IMR-90 (cell line): ENCODE measurements at regions not wholly inside any gene's neighbourhood (a gene's known extent, or its start where the extent isn't known, plus 50 kb on each side); places are given as distances from the start of the nearest gene placed in this dataset.

Experiments used
- ATAC-seq: fragments of 200-7000 bp; cut with Tn5 transposase; 2 replicates; pipeline ENCODE4 v1.9.1; 2020; ENCODE audit warnings: low read depth, mild to moderate bottlenecking, moderate library complexity
- BruUV-seq: library from RNA; stranded (reverse); fragments of 400-500 nt; replicated peaks from 2 replicates; lab custom pipeline; 2021; lab: Mats Ljungman, UMichigan
- CTCF ChIA-PET: fragments of 300-600 bp; formaldehyde crosslinking; extraction: SDS; loops from one replicate; lab custom pipeline; 2021; ENCODE audit warnings: antibody characterized with exemption; lab: Yijun Ruan, JAX
- POLR2A ChIA-PET: fragments of 300-600 bp; sonication (Branson Sonifier 250); formaldehyde crosslinking; loops from one replicate; lab custom pipeline; 2022; ENCODE audit warnings: antibody characterized with exemption; ENCODE audit not compliant: unreplicated experiment; lab: Charles Lee
- DNase-seq: peaks from one replicate; pipeline ENCODE4 v3.0.0; 2013
- H2AFZ ChIP-seq: replicated peaks from 2 replicates; pipeline ENCODE3; 2013; ENCODE audit warnings: low read length, mild to moderate bottlenecking; ENCODE audit not compliant: poor library complexity
- H2AK5ac ChIP-seq: 2 replicates; pipeline ENCODE4 v1.6.1; 2013; ENCODE audit warnings: low read depth, low read length, inconsistent platforms
- H2AK9ac ChIP-seq: replicated peaks from 2 replicates; pipeline ENCODE3; 2013; ENCODE audit warnings: mild to moderate bottlenecking, low read depth, low read length, moderate library complexity; ENCODE audit not compliant: poor library complexity
- H2BK120ac ChIP-seq: 2 replicates; pipeline ENCODE4 v1.6.1; 2013; ENCODE audit warnings: low read depth, low read length, inconsistent platforms
- H2BK15ac ChIP-seq: 3 replicates; pipeline ENCODE4 v1.6.1; 2013; ENCODE audit warnings: low read depth, low read length, inconsistent platforms
- H2BK20ac ChIP-seq: 2 replicates; pipeline ENCODE4 v1.6.1; 2013; ENCODE audit warnings: low read depth, mild to moderate bottlenecking, inconsistent platforms, low read length, moderate library complexity
- H2BK5ac ChIP-seq: 2 replicates; pipeline ENCODE4 v1.6.1; 2013; ENCODE audit warnings: mild to moderate bottlenecking, low read depth, low read length, inconsistent platforms; ENCODE audit not compliant: poor library complexity, severe bottlenecking
- H3K14ac ChIP-seq: replicated peaks from 2 replicates; pipeline ENCODE4 v1.6.1; 2013; ENCODE audit warnings: low read depth, low read length, inconsistent platforms
- H3K18ac ChIP-seq: 2 replicates; pipeline ENCODE4 v1.6.1; 2013; ENCODE audit warnings: low read depth, low read length, control low read depth
- H3K23ac ChIP-seq: 2 replicates; pipeline ENCODE4 v1.6.1; 2013; ENCODE audit warnings: low read depth, low read length, inconsistent platforms
- H3K27ac ChIP-seq: 2 replicates; pipeline ENCODE4 v1.5.1; 2013; ENCODE audit warnings: mild to moderate bottlenecking, control low read depth, low read length; ENCODE audit not compliant: insufficient read depth
- H3K27me3 ChIP-seq: 2 replicates; pipeline ENCODE4 v1.6.1; 2013; ENCODE audit warnings: low read length; ENCODE audit not compliant: control insufficient read depth, insufficient read depth
- H3K36me3 ChIP-seq: 2 replicates; pipeline ENCODE4 v1.6.1; 2013; ENCODE audit warnings: low read length, mixed read lengths; ENCODE audit not compliant: control insufficient read depth, insufficient read depth
- H3K4ac ChIP-seq: 2 replicates; pipeline ENCODE4 v1.6.1; 2013; ENCODE audit warnings: low read depth, low read length, inconsistent platforms
- H3K4me1 ChIP-seq: 2 replicates; pipeline ENCODE4 v1.6.1; 2013; ENCODE audit warnings: low read length, mixed read lengths; ENCODE audit not compliant: control insufficient read depth, insufficient read depth
- H3K4me2 ChIP-seq: 2 replicates; pipeline ENCODE4 v1.6.1; 2013; ENCODE audit warnings: low read depth, mild to moderate bottlenecking, control low read depth, low read length, moderate library complexity
- H3K4me3 ChIP-seq: 2 replicates; pipeline ENCODE4 v1.5.1; 2013; ENCODE audit warnings: low read depth, mild to moderate bottlenecking, control low read depth, low read length, moderate library complexity; ENCODE audit not compliant: insufficient read depth
- H3K56ac ChIP-seq: 2 replicates; pipeline ENCODE4 v1.6.1; 2013; ENCODE audit warnings: low read length, inconsistent platforms; ENCODE audit not compliant: insufficient read depth; ENCODE audit errors: extremely low read depth
- H3K79me1 ChIP-seq, 2 experiments: 2 replicates each; pipeline ENCODE4 v1.6.1; 2013; ENCODE audit warnings: low read length in 2 of 2, inconsistent platforms in 1 of 2, low read depth in 1 of 2
- H3K9ac ChIP-seq: 2 replicates; pipeline ENCODE4 v1.6.1; 2013; ENCODE audit warnings: low read depth, low read length, control low read depth
- H3K9me1 ChIP-seq: 2 replicates; pipeline ENCODE4 v1.6.1; 2013; ENCODE audit warnings: low read length, inconsistent platforms; ENCODE audit not compliant: insufficient read depth
- H3K9me3 ChIP-seq: 2 replicates; pipeline ENCODE4 v1.6.1; 2013; ENCODE audit warnings: low read length; ENCODE audit not compliant: control insufficient read depth, insufficient read depth
- H4K20me1 ChIP-seq: 2 replicates; pipeline ENCODE4 v1.6.1; 2013; ENCODE audit warnings: low read length, inconsistent platforms; ENCODE audit not compliant: insufficient read depth
- H4K5ac ChIP-seq: 2 replicates; pipeline ENCODE4 v1.6.1; 2013; ENCODE audit warnings: mild to moderate bottlenecking, low read depth, low read length, control low read depth
- H4K8ac ChIP-seq, 2 experiments: 2 replicates each; pipeline ENCODE4 v1.6.1; 2013; ENCODE audit warnings: low read depth in 2 of 2, low read length in 2 of 2, control low read depth in 1 of 2, inconsistent platforms in 1 of 2
- H4K91ac ChIP-seq: 2 replicates; pipeline ENCODE4 v1.6.1; 2013; ENCODE audit warnings: low read depth, low read length, inconsistent platforms; ENCODE audit not compliant: insufficient read depth
- BHLHE40 ChIP-seq: fragments of 150-350 bp; IDR thresholded peaks from 2 replicates; pipeline ENCODE4 v1.6.1; 2016; ENCODE audit warnings: mild to moderate bottlenecking, low read depth, low read length
- CEBPB ChIP-seq: IDR thresholded peaks from 2 replicates; pipeline ENCODE4 v1.6.1; 2012; ENCODE audit warnings: low read depth, low read length, improper control_type of control experiment
- CHD1 ChIP-seq: IDR thresholded peaks from 2 replicates; pipeline ENCODE4 v1.6.1; 2012; ENCODE audit warnings: low read depth, low read length, improper control_type of control experiment
- ELK1 ChIP-seq: fragments of 150-350 bp; IDR thresholded peaks from 2 replicates; pipeline ENCODE4 v1.6.1; 2016; ENCODE audit warnings: low read depth, mild to moderate bottlenecking, low read length, moderate library complexity, borderline replicate concordance
- NFE2L2 ChIP-seq: fragments of 150-350 bp; IDR thresholded peaks from 2 replicates; pipeline ENCODE4 v1.6.1; 2016; ENCODE audit warnings: low read depth, mild to moderate bottlenecking, low read length
- RCOR1 ChIP-seq: IDR thresholded peaks from 2 replicates; pipeline ENCODE4 v1.6.1; 2012; ENCODE audit warnings: mild to moderate bottlenecking, low read length, improper control_type of control experiment; ENCODE audit not compliant: insufficient replicate concordance
- USF2 ChIP-seq: fragments of 150-350 bp; IDR thresholded peaks from 2 replicates; pipeline ENCODE4 v1.6.1; 2017; ENCODE audit warnings: mild to moderate bottlenecking, antibody characterized with exemption, low read length, low read depth
- WGBS, 2 experiments: methylation state at CpG; one replicate each; pipeline versions ENCODE4 v1.1.5 to v1.1.7; 2013; ENCODE audit warnings: missing lambda C conversion rate in 2 of 2; ENCODE audit not compliant: insufficient read length in 1 of 2; ENCODE audit errors: extremely low coverage in 2 of 2; 5-methylcytosine and 5-hydroxymethylcytosine counted together
- dilution Hi-C: fragments of 300-500 bp; cut with HindIII; formaldehyde crosslinking; loops from one replicate; pipeline ENCODE4 v1.14.3; 2018; ENCODE audit warnings: low sequenced_read_pairs; ENCODE audit not compliant: unreplicated experiment
- in situ Hi-C: fragments of 300-500 bp; cut with MboI; formaldehyde crosslinking; loops from 3 replicates; pipeline ENCODE4 v1.14.3; 2019; ENCODE audit warnings: low sequenced_read_pairs, inconsistent platforms, mixed read lengths
- intact Hi-C: fragments of 100-400 bp; cut with micrococcal nuclease; formaldehyde crosslinking; loops from 2 replicates; pipeline ENCODE4 v1.10.0; 2022

- peak; percentile 66 for DNase-seq
- BruUV-seq, result no TSS peak
- H3K9me1 ChIP-seq, result no peaks in the 10 kb centered on the region
- H3K9me3 ChIP-seq, result no peaks in the 10 kb centered on the region
- no peaks in the 10 kb centered on the region for H3K36me3 ChIP-seq
- H3K4ac ChIP-seq, result no peak overlapping the region
- no peaks in the 10 kb centered on the region for H3K79me1 ChIP-seq
- H4K20me1 ChIP-seq, result no peaks in the 10 kb centered on the region
- peak overlapping the region; percentile 25 for H2AFZ ChIP-seq
- no peak overlapping the region for H2BK5ac ChIP-seq
- H3K23ac ChIP-seq, result no peak overlapping the region
- POLR2A ChIA-PET, result no interaction called here
- TF ChIP-seq CEBPB, result peak; percentile 67
- no peak for TF ChIP-seq ELK1
- peak; percentile 36; the same call in 1 of the 2 replicates for TF ChIP-seq NFE2L2
- TF ChIP-seq BHLHE40, result peak; percentile 51; the same call in 1 of the 2 replicates
- peak; percentile 22; the same call in 1 of the 2 replicates for TF ChIP-seq USF2
- no peak for TF ChIP-seq RCOR1
- TF ChIP-seq CHD1, result no peak
- intact Hi-C loops, result no loop called here
- H3K4me1 ChIP-seq, result peaks cover 2% of the 10 kb centered on the region; the same call in 1 of the 2 replicates
- no peak overlapping the region for H2BK120ac ChIP-seq
- dilution Hi-C loops, result no loop called here
- no peak overlapping the region for H2BK15ac ChIP-seq
- H4K8ac ChIP-seq, result no peak overlapping the region
- H3K27ac ChIP-seq, result no peak overlapping the region
- CTCF ChIA-PET, result interaction anchor here (0.6 kb wide), 1 partner anchor 1171 kb away, joined by 3 read pairs; no protein-coding TSS in a partner anchor
- WGBS, 2 experiments, result 57% methylated on average over 3 of the region's 5 CpGs; no CpG with 5 or more reads in 1 of the 2 experiments
- H3K14ac ChIP-seq, result no peak overlapping the region
- H2BK20ac ChIP-seq, result no peak overlapping the region
- H4K5ac ChIP-seq, result no peak overlapping the region
- ATAC-seq, result peak; percentile 77
- H3K18ac ChIP-seq, result no peak overlapping the region
- no peak overlapping the region for H3K4me3 ChIP-seq
- no peak overlapping the region for H3K4me2 ChIP-seq
- no peak overlapping the region for H2AK5ac ChIP-seq
- H2AK9ac ChIP-seq, result no peak overlapping the region
- no peak overlapping the region for H3K56ac ChIP-seq
- no peaks in the 10 kb centered on the region for H3K27me3 ChIP-seq
- in situ Hi-C loops, result no loop called here
- no peak overlapping the region for H4K91ac ChIP-seq
- no peak overlapping the region for H3K9ac ChIP-seq
Measured at GRCh38 chr6:74000666-74001490, 304.9 kb downstream of the CD109 start.
